ENCODE measurements at regions not wholly inside any gene's neighbourhood (a gene's known extent, or its start where the extent isn't known, plus 50 kb on each side); places are given as distances from the start of the nearest gene placed in this dataset.

- Histone ChIP-seq H3K27me3 (ENCODE audit: control insufficient read depth in 1 of 2, insufficient read depth in 2 of 2, low read length in 2 of 2) (no peaks in the 10 kb centered on the region), H3K9me3 (ENCODE audit: low read length) (no peaks in the 10 kb centered on the region), H3K9ac (ENCODE audit: insufficient read depth, low read depth, low read length) (no peak overlapping the region), H3K36me3 (replicated peaks in 1 of 2; ENCODE audit: control insufficient read depth in 1 of 2, insufficient read depth in 2 of 2, low read length in 2 of 2) (no peaks in the 10 kb centered on the region), H3K79me2 (ENCODE audit: insufficient read depth, low read length) (no peaks in the 10 kb centered on the region), H3K4me3 (replicated peaks in 1 of 3; ENCODE audit: insufficient read depth in 1 of 3, low read depth in 2 of 3, low read length in 3 of 3) (no peak overlapping the region), H3K27ac (ENCODE audit: extremely low read length, insufficient read depth, low read length) (no peak overlapping the region), H3K4me2 (ENCODE audit: low read depth, low read length) (no peak overlapping the region), H3K4me1 (ENCODE audit: insufficient read depth, low read length) (no peaks in the 10 kb centered on the region), H4K20me1 (ENCODE audit: insufficient read depth, low read length) (no peaks in the 10 kb centered on the region), H2AFZ (ENCODE audit: low read length) (no peak overlapping the region)
- BruUV-seq (replicated peaks), result no TSS peak
- no peak for ATAC-seq
- no peak for DNase-seq (ENCODE audit: low spot score)
- TF ChIP-seq HNRNPK (IDR thresholded peaks at IDR 0.05; ENCODE audit: low read depth, low read length, poor library complexity, severe bottlenecking), result peak; percentile 31
- TF ChIP-seq RFXANK (CRISPR knock-in tag; IDR thresholded peaks at IDR 0.05), result no peak
- intact Hi-C loops (cut with micrococcal nuclease; ENCODE audit: unreplicated experiment) (no loop called here), in situ Hi-C loops (cut with HindIII; ENCODE audit: extremely low pct_ligation_motif_present, low pct_unique_long_range_greater_than_20kb) (no loop called here)
- no peak for FAIRE-seq
- POLR2A ChIA-PET, result no interaction called here
- CTCF ChIA-PET (ENCODE audit: low intra/inter-chr PET ratio, low total read pairs), result no interaction called here
Measured at GRCh38 chr5:84494453-84494852, 109.8 kb upstream of the EDIL3 start.

- ChIA-PET CTCF (ENCODE audit: low intra/inter-chr PET ratio, low total read pairs) (no interaction called here), POLR2A (no interaction called here)
- Histone ChIP-seq H3K36me3 (replicated peaks in 1 of 2; ENCODE audit: control insufficient read depth in 1 of 2, insufficient read depth in 2 of 2, low read length in 2 of 2) (no peaks in the 10 kb centered on the region), H3K9me3 (ENCODE audit: low read length) (no peaks in the 10 kb centered on the region), H3K4me1 (ENCODE audit: insufficient read depth, low read length) (no peaks in the 10 kb centered on the region), H3K27ac (ENCODE audit: extremely low read length, insufficient read depth, low read length) (no peak overlapping the region), H4K20me1 (ENCODE audit: insufficient read depth, low read length) (no peaks in the 10 kb centered on the region), H3K27me3 (ENCODE audit: control insufficient read depth in 1 of 2, insufficient read depth in 2 of 2, low read length in 2 of 2) (no peaks in the 10 kb centered on the region), H3K9ac (ENCODE audit: insufficient read depth, low read depth, low read length) (no peak overlapping the region), H2AFZ (ENCODE audit: low read length) (no peak overlapping the region), H3K4me2 (ENCODE audit: low read depth, low read length) (no peak overlapping the region), H3K79me2 (ENCODE audit: insufficient read depth, low read length) (no peaks in the 10 kb centered on the region), H3K4me3 (replicated peaks in 1 of 3; ENCODE audit: insufficient read depth in 1 of 3, low read depth in 2 of 3, low read length in 3 of 3) (no peak overlapping the region)
- ATAC-seq (no peak), DNase-seq (ENCODE audit: low spot score) (no peak), FAIRE-seq (no peak)
- in situ Hi-C loops (cut with HindIII; ENCODE audit: extremely low pct_ligation_motif_present, low pct_unique_long_range_greater_than_20kb) (no loop called here), intact Hi-C loops (cut with micrococcal nuclease; ENCODE audit: unreplicated experiment) (no loop called here)
- no TSS peak for BruUV-seq (replicated peaks)
- TF ChIP-seq MIER2 (CRISPR knock-in tag; IDR thresholded peaks at IDR 0.05), result no peak
- TF ChIP-seq ZNF609 (CRISPR knock-in tag; IDR thresholded peaks at IDR 0.05; ENCODE audit: borderline replicate concordance), result no peak
- no peak for TF ChIP-seq KDM5B (CRISPR knock-in tag; IDR thresholded peaks at IDR 0.05; ENCODE audit: borderline replicate concordance)
- TF ChIP-seq ZNF264 (CRISPR knock-in tag; IDR thresholded peaks at IDR 0.05), result no peak
- TF ChIP-seq DRAP1 (CRISPR knock-in tag; IDR thresholded peaks at IDR 0.05), result no peak
- TF ChIP-seq KLF6 (CRISPR knock-in tag; IDR thresholded peaks at IDR 0.05), result no peak
Measured at GRCh38 chr5:84487963-84488362, 103.3 kb upstream of the EDIL3 start.

Data from HepG2 (cell line).